Panc1 (cell line): ENCODE measurements at regions not wholly inside any gene's neighbourhood (a gene's known extent, or its start where the extent isn't known, plus 50 kb on each side); places are given as distances from the start of the nearest gene placed in this dataset.
"Not testable (repeated sequence)": the region's sequence is repeated elsewhere in the genome, so short reads cannot be mapped to it uniquely, and the experiment has no call there.

Experiments used
- ATAC-seq: fragments of 200-7000 bp; cut with Tn5 transposase; 2 replicates; pipeline ENCODE4 v1.9.1; 2020; ENCODE audit warnings: mild to moderate bottlenecking, moderate library complexity
- BruUV-seq: library from RNA; stranded (reverse); fragments of 400-500 nt; replicated peaks from 2 replicates; lab custom pipeline; 2021; lab: Mats Ljungman, UMichigan
- CTCF ChIA-PET: fragments of 300-600 bp; sonication (Branson Sonifier 250); formaldehyde crosslinking; loops from one replicate; lab custom pipeline; 2022; ENCODE audit warnings: antibody characterized with exemption; lab: Charles Lee
- POLR2A ChIA-PET: fragments of 300-600 bp; sonication (Branson Sonifier 250); formaldehyde crosslinking; loops from one replicate; lab custom pipeline; 2022; ENCODE audit warnings: antibody characterized with exemption; lab: Charles Lee
- DNase-seq: peaks from one replicate; pipeline ENCODE4 v3.0.0-alpha.2; 2010; ENCODE audit warnings: low read depth, low spot score
- H3K27ac ChIP-seq: 2 replicates; pipeline ENCODE4 v1.5.1; 2011; ENCODE audit warnings: mild to moderate bottlenecking, low read length, inconsistent platforms
- H3K27me3 ChIP-seq: fragments of 200-500 bp; sonication (Bioruptor generic); 2 replicates; pipeline ENCODE4 v1.6.0; 2014; ENCODE audit warnings: low read length, inconsistent platforms; ENCODE audit not compliant: control insufficient read depth, insufficient read depth
- H3K36me3 ChIP-seq: fragments of 200-500 bp; sonication (Bioruptor generic); 2 replicates; pipeline ENCODE4 v1.5.1; 2014; ENCODE audit warnings: inconsistent platforms, mild to moderate bottlenecking, low read length, moderate library complexity; ENCODE audit not compliant: control insufficient read depth, insufficient read depth
- H3K4me1 ChIP-seq: 2 replicates; pipeline ENCODE4 v1.5.1; 2011; ENCODE audit warnings: inconsistent platforms, mild to moderate bottlenecking, low read length, moderate library complexity; ENCODE audit not compliant: control insufficient read depth, insufficient read depth
- H3K4me3 ChIP-seq, 2 experiments: 2 replicates each; pipeline ENCODE4 v1.5.1; 2011 to 2012; ENCODE audit warnings: low read depth in 2 of 2, low read length in 2 of 2, mild to moderate bottlenecking in 2 of 2, inconsistent platforms in 1 of 2, moderate library complexity in 1 of 2
- H3K9me3 ChIP-seq: fragments of 200-500 bp; sonication (Bioruptor generic); 2 replicates; pipeline ENCODE4 v1.5.1; 2014; ENCODE audit warnings: low read depth, mild to moderate bottlenecking, inconsistent platforms, low read length, moderate library complexity; ENCODE audit not compliant: control insufficient read depth, insufficient read depth
- POLR2AphosphoS5 ChIP-seq: IDR thresholded peaks from 2 replicates; pipeline ENCODE4 v1.6.1; 2012; ENCODE audit warnings: mild to moderate bottlenecking, low read depth, low read length, moderate library complexity
- SIN3A ChIP-seq: IDR thresholded peaks from 2 replicates; pipeline ENCODE4 v1.6.1; 2012; ENCODE audit warnings: low read depth, mild to moderate bottlenecking, low read length, moderate library complexity, borderline replicate concordance; ENCODE audit not compliant: insufficient read depth
- TCF7L2 ChIP-seq: IDR thresholded peaks from 2 replicates; pipeline ENCODE4 v1.6.1; 2011; ENCODE audit warnings: mild to moderate bottlenecking, low read depth, low read length, inconsistent platforms
- in situ Hi-C: cut with HindIII; loops from 2 replicates; pipeline ENCODE4 v1.10.0; 2016; ENCODE audit warnings: low sequenced_read_pairs, low pct_unique_long_range_greater_than_20kb
- intact Hi-C: fragments of 100-400 bp; cut with micrococcal nuclease; formaldehyde crosslinking; loops from one replicate; pipeline ENCODE4 v1.10.0; 2022; ENCODE audit not compliant: unreplicated experiment
- TF ChIP-seq, protein P1 (sequence below), 2 experiments: IDR thresholded peaks; 2 replicates each; pipeline ENCODE4 v1.6.1; 2011 to 2012; ENCODE audit warnings: low read depth in 2 of 2, control low read depth in 1 of 2, low read length in 1 of 2, mild to moderate bottlenecking in 1 of 2, moderate library complexity in 1 of 2; ENCODE audit not compliant: insufficient read depth in 1 of 2
- TF ChIP-seq, protein P2 (sequence below): fragments of 450-650 bp; IDR thresholded peaks from 2 replicates; pipeline ENCODE4 v1.5.1; 2017; ENCODE audit warnings: mild to moderate bottlenecking

- in situ Hi-C loops = no loop called here
- intact Hi-C loops = no loop called here
- POLR2A ChIA-PET = no interaction called here
- no peaks in the 10 kb centered on the region for H3K4me1 ChIP-seq
- H3K9me3 ChIP-seq = no peaks in the 10 kb centered on the region
- no peaks in the 10 kb centered on the region for H3K27me3 ChIP-seq
- DNase-seq = no peak
- BruUV-seq = no TSS peak
- no peak overlapping the region for H3K4me3 ChIP-seq
- CTCF ChIA-PET = no interaction called here
- TF ChIP-seq, protein P1, sequence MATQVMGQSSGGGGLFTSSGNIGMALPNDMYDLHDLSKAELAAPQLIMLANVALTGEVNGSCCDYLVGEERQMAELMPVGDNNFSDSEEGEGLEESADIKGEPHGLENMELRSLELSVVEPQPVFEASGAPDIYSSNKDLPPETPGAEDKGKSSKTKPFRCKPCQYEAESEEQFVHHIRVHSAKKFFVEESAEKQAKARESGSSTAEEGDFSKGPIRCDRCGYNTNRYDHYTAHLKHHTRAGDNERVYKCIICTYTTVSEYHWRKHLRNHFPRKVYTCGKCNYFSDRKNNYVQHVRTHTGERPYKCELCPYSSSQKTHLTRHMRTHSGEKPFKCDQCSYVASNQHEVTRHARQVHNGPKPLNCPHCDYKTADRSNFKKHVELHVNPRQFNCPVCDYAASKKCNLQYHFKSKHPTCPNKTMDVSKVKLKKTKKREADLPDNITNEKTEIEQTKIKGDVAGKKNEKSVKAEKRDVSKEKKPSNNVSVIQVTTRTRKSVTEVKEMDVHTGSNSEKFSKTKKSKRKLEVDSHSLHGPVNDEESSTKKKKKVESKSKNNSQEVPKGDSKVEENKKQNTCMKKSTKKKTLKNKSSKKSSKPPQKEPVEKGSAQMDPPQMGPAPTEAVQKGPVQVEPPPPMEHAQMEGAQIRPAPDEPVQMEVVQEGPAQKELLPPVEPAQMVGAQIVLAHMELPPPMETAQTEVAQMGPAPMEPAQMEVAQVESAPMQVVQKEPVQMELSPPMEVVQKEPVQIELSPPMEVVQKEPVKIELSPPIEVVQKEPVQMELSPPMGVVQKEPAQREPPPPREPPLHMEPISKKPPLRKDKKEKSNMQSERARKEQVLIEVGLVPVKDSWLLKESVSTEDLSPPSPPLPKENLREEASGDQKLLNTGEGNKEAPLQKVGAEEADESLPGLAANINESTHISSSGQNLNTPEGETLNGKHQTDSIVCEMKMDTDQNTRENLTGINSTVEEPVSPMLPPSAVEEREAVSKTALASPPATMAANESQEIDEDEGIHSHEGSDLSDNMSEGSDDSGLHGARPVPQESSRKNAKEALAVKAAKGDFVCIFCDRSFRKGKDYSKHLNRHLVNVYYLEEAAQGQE (IDR thresholded peaks at IDR 0.05; ENCODE audit: insufficient read depth in 1 of 2, low read depth in 2 of 2, low read length in 1 of 2) = no peak
- TF ChIP-seq POLR2AphosphoS5 = no peak
- TF ChIP-seq SIN3A = no peak
- TF ChIP-seq, protein P2, sequence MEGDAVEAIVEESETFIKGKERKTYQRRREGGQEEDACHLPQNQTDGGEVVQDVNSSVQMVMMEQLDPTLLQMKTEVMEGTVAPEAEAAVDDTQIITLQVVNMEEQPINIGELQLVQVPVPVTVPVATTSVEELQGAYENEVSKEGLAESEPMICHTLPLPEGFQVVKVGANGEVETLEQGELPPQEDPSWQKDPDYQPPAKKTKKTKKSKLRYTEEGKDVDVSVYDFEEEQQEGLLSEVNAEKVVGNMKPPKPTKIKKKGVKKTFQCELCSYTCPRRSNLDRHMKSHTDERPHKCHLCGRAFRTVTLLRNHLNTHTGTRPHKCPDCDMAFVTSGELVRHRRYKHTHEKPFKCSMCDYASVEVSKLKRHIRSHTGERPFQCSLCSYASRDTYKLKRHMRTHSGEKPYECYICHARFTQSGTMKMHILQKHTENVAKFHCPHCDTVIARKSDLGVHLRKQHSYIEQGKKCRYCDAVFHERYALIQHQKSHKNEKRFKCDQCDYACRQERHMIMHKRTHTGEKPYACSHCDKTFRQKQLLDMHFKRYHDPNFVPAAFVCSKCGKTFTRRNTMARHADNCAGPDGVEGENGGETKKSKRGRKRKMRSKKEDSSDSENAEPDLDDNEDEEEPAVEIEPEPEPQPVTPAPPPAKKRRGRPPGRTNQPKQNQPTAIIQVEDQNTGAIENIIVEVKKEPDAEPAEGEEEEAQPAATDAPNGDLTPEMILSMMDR = no peak
- no peak for TF ChIP-seq TCF7L2
- no peak overlapping the region for H3K27ac ChIP-seq
- ATAC-seq = no peak
- H3K36me3 ChIP-seq = no peaks in the 10 kb centered on the region
Measured at GRCh38 chr12:9319842-9320173, 111.6 kb upstream of the PZP start.

GRCh38 chr12:9319044-9319841, 111.0 kb upstream of the PZP start:
- DNase-seq = no peak
- intact Hi-C loops = no loop called here

GRCh38 chr12:9313479-9313878, 105.3 kb upstream of the PZP start:
- H3K36me3 ChIP-seq, H3K4me1 ChIP-seq, H3K27me3 ChIP-seq, H3K4me3 ChIP-seq, intact Hi-C loops, POLR2A ChIA-PET, in situ Hi-C loops, BruUV-seq, H3K9me3 ChIP-seq, CTCF ChIA-PET, H3K27ac ChIP-seq, DNase-seq, ATAC-seq: not testable (repeated sequence)

More at GRCh38 chr12:9319044-9319841, 111.0 kb upstream of the PZP start:
- no peak for ATAC-seq
- Histone ChIP-seq H3K9me3 (no peaks in the 10 kb centered on the region), H3K27me3 (no peaks in the 10 kb centered on the region), H3K4me1 (no peaks in the 10 kb centered on the region), H3K27ac (no peak overlapping the region), H3K4me3 (no peak overlapping the region), H3K36me3 (no peaks in the 10 kb centered on the region)
- POLR2A ChIA-PET = no interaction called here
- in situ Hi-C loops = no loop called here
- BruUV-seq = no TSS peak
- CTCF ChIA-PET = no interaction called here
- TF ChIP-seq SIN3A = no peak
- no peak for TF ChIP-seq TCF7L2
- no peak for TF ChIP-seq POLR2AphosphoS5
- TF ChIP-seq, protein P1 (IDR thresholded peaks at IDR 0.05; ENCODE audit: insufficient read depth in 1 of 2, low read depth in 2 of 2, low read length in 1 of 2) = no peak
- TF ChIP-seq, protein P2 = no peak
